ENCODE measurements at regions not wholly inside any gene's neighbourhood (a gene's known extent, or its start where the extent isn't known, plus 50 kb on each side); places are given as distances from the start of the nearest gene placed in this dataset.

DNA sequence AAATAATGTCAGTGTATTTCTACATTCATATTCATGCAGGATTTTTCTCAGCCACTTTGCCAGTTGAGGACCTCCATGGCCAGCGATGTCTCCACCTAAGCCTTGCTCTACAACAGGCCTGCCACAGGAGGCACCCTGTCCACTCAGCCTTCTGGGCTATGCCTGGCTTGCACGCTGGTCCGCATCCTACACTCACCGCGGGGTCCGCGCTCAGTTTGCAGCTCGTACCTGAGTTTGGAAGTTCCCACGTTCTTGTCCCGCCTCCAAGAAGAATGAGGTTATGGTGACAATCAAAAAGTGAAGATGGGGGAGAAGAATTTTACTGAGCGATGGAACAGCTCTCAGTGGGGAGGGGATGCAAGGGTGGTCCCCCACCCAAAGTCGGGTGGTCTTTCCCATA lies 93.6 kb upstream of the GRIK1 start:
- Histone ChIP-seq H4K20me1 (ENCODE audit: low read length) (no peaks in the 10 kb centered on the region), H3K9ac (ENCODE audit: low read length) (no peak overlapping the region), H3K4me3 (ENCODE audit: low read length) (no peak overlapping the region), H3K9me2 (replicated peaks; ENCODE audit: low read length) (no peaks in the 10 kb centered on the region), H3K4me2 (ENCODE audit: low read length) (no peak overlapping the region), H3K36me3 (ENCODE audit: low read depth, low read length) (no peaks in the 10 kb centered on the region), H3K9me3 (ENCODE audit: low read length) (no peaks in the 10 kb centered on the region), H2AFZ (ENCODE audit: low read length) (no peak overlapping the region), H3F3A (ENCODE audit: low read length, unreplicated experiment) (no peaks in the 10 kb centered on the region), H3K79me2 (ENCODE audit: low read length) (no peaks in the 10 kb centered on the region), H3K27me3 (ENCODE audit: low read length) (peaks cover 15% of the 10 kb centered on the region), H3K27ac (ENCODE audit: low read length) (no peak overlapping the region), H3K4me1 (ENCODE audit: insufficient read depth, low read length) (no peaks in the 10 kb centered on the region)
- intact Hi-C loops (cut with micrococcal nuclease), result no loop called here
- no TSS peak for BruUV-seq (replicated peaks)
- DNase-seq, result no peak
- ChIA-PET POLR2A (ENCODE audit: unreplicated experiment) (no interaction called here), CTCF (no interaction called here)
- no peak for TF ChIP-seq EZH2 (IDR thresholded peaks at IDR 0.05; ENCODE audit: low read length, unreplicated experiment)
- TF ChIP-seq EZH2phosphoT487 (IDR thresholded peaks at IDR 0.05; ENCODE audit: borderline replicate concordance, low read length), result no peak
- TF ChIP-seq, protein P1, sequence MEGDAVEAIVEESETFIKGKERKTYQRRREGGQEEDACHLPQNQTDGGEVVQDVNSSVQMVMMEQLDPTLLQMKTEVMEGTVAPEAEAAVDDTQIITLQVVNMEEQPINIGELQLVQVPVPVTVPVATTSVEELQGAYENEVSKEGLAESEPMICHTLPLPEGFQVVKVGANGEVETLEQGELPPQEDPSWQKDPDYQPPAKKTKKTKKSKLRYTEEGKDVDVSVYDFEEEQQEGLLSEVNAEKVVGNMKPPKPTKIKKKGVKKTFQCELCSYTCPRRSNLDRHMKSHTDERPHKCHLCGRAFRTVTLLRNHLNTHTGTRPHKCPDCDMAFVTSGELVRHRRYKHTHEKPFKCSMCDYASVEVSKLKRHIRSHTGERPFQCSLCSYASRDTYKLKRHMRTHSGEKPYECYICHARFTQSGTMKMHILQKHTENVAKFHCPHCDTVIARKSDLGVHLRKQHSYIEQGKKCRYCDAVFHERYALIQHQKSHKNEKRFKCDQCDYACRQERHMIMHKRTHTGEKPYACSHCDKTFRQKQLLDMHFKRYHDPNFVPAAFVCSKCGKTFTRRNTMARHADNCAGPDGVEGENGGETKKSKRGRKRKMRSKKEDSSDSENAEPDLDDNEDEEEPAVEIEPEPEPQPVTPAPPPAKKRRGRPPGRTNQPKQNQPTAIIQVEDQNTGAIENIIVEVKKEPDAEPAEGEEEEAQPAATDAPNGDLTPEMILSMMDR (conservative IDR thresholded peaks at IDR 0.05; ENCODE audit: low read depth, low read length), result no peak
- ATAC-seq, result no peak

DNA sequence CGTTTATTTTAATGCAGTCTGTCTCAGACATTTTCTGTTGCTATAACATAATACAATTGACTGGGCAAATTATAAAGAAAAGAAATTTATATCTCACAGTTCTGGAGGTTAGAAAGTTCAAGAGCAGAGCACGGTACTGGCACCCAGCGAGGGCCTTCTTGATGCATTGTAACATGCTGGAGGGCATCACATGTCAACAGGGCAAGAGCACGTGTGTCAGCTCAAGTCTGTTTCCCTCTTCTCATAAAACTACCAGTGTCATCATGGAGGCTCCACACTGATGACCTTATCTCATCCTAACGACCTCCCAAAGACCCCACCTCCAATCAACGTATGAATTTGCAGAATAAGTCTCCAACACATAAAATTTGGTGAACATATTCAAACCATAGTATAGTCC lies 90.6 kb upstream of the GRIK1 start:
- ChIA-PET CTCF (no interaction called here), POLR2A (ENCODE audit: unreplicated experiment) (no interaction called here)
- Histone ChIP-seq H3K36me3 (ENCODE audit: low read depth, low read length) (no peaks in the 10 kb centered on the region), H4K20me1 (ENCODE audit: low read length) (no peaks in the 10 kb centered on the region), H3K79me2 (ENCODE audit: low read length) (no peaks in the 10 kb centered on the region), H3K27ac (ENCODE audit: low read length) (no peak overlapping the region), H3K9me2 (replicated peaks; ENCODE audit: low read length) (no peaks in the 10 kb centered on the region), H3K4me1 (ENCODE audit: insufficient read depth, low read length) (no peaks in the 10 kb centered on the region), H3K9ac (ENCODE audit: low read length) (no peak overlapping the region), H3K4me2 (ENCODE audit: low read length) (no peak overlapping the region), H3K27me3 (ENCODE audit: low read length) (peaks cover 19% of the 10 kb centered on the region), H2AFZ (ENCODE audit: low read length) (no peak overlapping the region), H3K4me3 (ENCODE audit: low read length) (no peak overlapping the region), H3F3A (ENCODE audit: low read length, unreplicated experiment) (no peaks in the 10 kb centered on the region), H3K9me3 (ENCODE audit: low read length) (no peaks in the 10 kb centered on the region)
- ATAC-seq (no peak), DNase-seq (no peak)
- TF ChIP-seq EZH2 (IDR thresholded peaks at IDR 0.05; ENCODE audit: low read length, unreplicated experiment), result no peak
- no peak for TF ChIP-seq EZH2phosphoT487 (IDR thresholded peaks at IDR 0.05; ENCODE audit: borderline replicate concordance, low read length)
- TF ChIP-seq, protein P1 (conservative IDR thresholded peaks at IDR 0.05; ENCODE audit: low read depth, low read length), result no peak
- no TSS peak for BruUV-seq (replicated peaks)
- intact Hi-C loops (cut with micrococcal nuclease), result no loop called here

DNA sequence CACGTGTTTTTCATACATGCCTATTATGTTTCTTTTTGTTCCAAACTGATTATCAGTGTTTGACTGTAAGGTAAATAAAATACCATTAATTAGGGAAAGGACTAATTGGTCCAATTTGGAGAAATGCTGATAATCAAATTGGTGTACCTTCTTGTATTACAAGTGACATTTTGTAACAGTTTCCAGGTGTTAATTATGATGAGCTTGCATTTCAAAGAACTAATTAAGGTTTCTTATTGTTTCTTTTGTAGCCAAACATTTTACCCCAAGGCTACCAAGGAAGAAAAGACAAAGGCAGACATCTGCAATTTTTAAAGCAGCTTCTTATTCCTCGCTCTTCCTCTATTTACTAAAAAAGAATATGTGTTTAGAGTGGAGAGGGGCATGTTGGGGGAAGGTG lies 88.7 kb upstream of the GRIK1 start:
- H3K4me1 ChIP-seq (ENCODE audit: insufficient read depth, low read length), result no peaks in the 10 kb centered on the region
- no peak overlapping the region for H3K27ac ChIP-seq (ENCODE audit: low read length)
- H3K9ac ChIP-seq (ENCODE audit: low read length), result no peak overlapping the region
- TF ChIP-seq EZH2phosphoT487 (IDR thresholded peaks at IDR 0.05; ENCODE audit: borderline replicate concordance, low read length), result no peak
- H3F3A ChIP-seq (ENCODE audit: low read length, unreplicated experiment), result no peaks in the 10 kb centered on the region
- no peaks in the 10 kb centered on the region for H3K9me3 ChIP-seq (ENCODE audit: low read length)
- DNase-seq, result no peak
- no peak overlapping the region for H3K4me2 ChIP-seq (ENCODE audit: low read length)
- peaks cover 21% of the 10 kb centered on the region for H3K27me3 ChIP-seq (ENCODE audit: low read length)
- no peaks in the 10 kb centered on the region for H4K20me1 ChIP-seq (ENCODE audit: low read length)
- no TSS peak for BruUV-seq (replicated peaks)
- H3K36me3 ChIP-seq (ENCODE audit: low read depth, low read length), result no peaks in the 10 kb centered on the region
- intact Hi-C loops (cut with micrococcal nuclease), result no loop called here
- H3K4me3 ChIP-seq (ENCODE audit: low read length), result no peak overlapping the region
- ATAC-seq, result no peak
- no peaks in the 10 kb centered on the region for H3K79me2 ChIP-seq (ENCODE audit: low read length)
- no peaks in the 10 kb centered on the region for H3K9me2 ChIP-seq (replicated peaks; ENCODE audit: low read length)
- CTCF ChIA-PET, result no interaction called here
- H2AFZ ChIP-seq (ENCODE audit: low read length), result no peak overlapping the region
- POLR2A ChIA-PET (ENCODE audit: unreplicated experiment), result no interaction called here

Data from PC-3 (cell line).